ENCODE measurements at regions not wholly inside any gene's neighbourhood (a gene's known extent, or its start where the extent isn't known, plus 50 kb on each side); places are given as distances from the start of the nearest gene placed in this dataset.

DNA sequence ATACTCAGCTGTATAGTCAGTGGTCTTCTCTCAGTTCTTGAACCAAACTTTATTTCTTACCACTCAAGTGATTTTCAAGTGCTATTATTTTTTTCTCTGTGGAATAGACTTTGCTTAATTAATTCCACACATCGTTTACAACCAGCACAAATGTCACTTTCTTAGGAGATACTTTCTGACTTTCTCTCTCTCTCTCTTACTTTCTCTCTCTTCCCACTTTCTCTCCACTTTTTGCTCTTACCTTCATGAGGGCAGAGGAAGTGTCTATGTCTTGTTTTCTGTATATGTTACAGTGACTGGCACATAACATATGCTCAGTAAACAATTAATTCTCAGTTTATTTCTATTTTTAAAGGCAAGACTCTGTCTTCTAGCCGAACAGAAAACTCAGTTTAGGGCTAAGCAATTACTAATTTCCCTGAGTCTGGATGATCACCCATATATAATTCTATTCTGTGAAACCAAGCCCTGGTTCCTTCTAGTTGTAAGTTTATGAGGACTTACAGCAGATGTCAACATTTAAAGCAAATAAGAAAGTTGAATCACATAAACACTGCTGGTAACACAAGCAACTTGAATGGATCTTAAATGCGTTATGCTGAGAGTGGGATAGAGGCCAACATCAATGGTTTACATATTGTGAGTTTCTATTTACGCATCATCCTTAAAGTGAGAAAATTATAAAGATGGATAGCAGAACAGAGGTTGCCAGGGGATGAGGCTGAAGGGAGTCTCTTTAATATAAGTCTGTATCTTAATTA lies 791.4 kb downstream of the MTRR start:
- Histone ChIP-seq H3K4me3 (no peak overlapping the region), H3K27ac (no peak overlapping the region), H3K36me3 (ENCODE audit: low read depth, missing control alignments) (no peaks in the 10 kb centered on the region), H3K9me3 (no peaks in the 10 kb centered on the region), H3K27me3 (no peaks in the 10 kb centered on the region), H3K4me1 (no peaks in the 10 kb centered on the region)
- WGBS, 2 donors: 84 to 91% methylated on average over 4 of the region's 4 CpGs
- intact Hi-C loops (cut with DNase I; ENCODE audit: low total_unique reads): no loop called here
- no peak for DNase-seq
- TF ChIP-seq, protein P1, sequence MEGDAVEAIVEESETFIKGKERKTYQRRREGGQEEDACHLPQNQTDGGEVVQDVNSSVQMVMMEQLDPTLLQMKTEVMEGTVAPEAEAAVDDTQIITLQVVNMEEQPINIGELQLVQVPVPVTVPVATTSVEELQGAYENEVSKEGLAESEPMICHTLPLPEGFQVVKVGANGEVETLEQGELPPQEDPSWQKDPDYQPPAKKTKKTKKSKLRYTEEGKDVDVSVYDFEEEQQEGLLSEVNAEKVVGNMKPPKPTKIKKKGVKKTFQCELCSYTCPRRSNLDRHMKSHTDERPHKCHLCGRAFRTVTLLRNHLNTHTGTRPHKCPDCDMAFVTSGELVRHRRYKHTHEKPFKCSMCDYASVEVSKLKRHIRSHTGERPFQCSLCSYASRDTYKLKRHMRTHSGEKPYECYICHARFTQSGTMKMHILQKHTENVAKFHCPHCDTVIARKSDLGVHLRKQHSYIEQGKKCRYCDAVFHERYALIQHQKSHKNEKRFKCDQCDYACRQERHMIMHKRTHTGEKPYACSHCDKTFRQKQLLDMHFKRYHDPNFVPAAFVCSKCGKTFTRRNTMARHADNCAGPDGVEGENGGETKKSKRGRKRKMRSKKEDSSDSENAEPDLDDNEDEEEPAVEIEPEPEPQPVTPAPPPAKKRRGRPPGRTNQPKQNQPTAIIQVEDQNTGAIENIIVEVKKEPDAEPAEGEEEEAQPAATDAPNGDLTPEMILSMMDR (IDR thresholded peaks at IDR 0.05): no peak
- no peak for TF ChIP-seq POLR2A (IDR thresholded peaks at IDR 0.05)

DNA sequence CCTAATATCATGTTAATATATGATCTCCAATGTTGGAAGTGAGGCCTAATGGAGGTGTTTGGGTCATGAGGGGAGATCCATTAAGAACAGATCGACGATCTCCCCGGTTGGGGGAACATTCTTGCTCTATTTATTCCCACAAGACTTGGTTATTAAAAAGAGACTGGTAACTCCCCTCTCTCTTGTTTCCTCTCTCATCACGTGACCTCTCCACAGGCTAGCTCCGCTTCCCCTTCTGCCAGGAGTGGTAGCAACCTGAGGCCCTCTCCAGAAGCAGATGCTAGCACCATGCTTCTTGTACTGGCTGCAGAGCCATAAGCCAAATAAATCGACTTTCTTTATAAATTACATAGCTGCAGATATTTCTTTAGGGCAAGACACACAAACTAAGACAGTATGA lies 794.4 kb downstream of the MTRR start:
- TF ChIP-seq, protein P1 (IDR thresholded peaks at IDR 0.05): no peak
- no peak for TF ChIP-seq POLR2A (IDR thresholded peaks at IDR 0.05)
- no peaks in the 10 kb centered on the region for H3K36me3 ChIP-seq (ENCODE audit: low read depth, missing control alignments)
- intact Hi-C loops (cut with DNase I; ENCODE audit: low total_unique reads): no loop called here
- H3K27ac ChIP-seq: no peak overlapping the region
- H3K9me3 ChIP-seq: no peaks in the 10 kb centered on the region
- no peak overlapping the region for H3K4me3 ChIP-seq
- WGBS, 2 donors: 86 to 91% methylated on average over 6 of the region's 6 CpGs
- no peak for DNase-seq
- no peaks in the 10 kb centered on the region for H3K4me1 ChIP-seq
- no peaks in the 10 kb centered on the region for H3K27me3 ChIP-seq

DNA sequence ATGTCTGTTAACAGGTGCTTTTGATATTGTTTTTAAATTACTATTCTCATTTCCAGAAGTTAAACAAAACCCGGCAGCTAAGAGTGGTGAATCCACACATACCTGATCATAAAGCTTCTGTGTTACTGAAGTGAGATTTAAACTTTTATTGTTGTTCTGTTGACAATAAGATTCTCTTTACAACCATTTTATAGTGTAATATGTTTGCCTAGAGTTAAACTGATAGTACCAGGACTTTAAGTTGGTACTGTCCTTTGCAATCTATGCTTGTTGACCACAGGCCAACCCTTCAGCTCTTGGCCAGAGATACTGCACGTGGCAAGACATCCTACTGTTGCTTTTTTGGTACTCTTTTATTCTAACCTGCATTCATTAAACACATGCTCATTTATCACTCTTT lies 806.2 kb downstream of the MTRR start:
- DNase-seq: no peak
- WGBS, 2 donors: 60 to 81% methylated on average over 2 of the region's 2 CpGs
- intact Hi-C loops (cut with DNase I; ENCODE audit: low total_unique reads): no loop called here

DNA sequence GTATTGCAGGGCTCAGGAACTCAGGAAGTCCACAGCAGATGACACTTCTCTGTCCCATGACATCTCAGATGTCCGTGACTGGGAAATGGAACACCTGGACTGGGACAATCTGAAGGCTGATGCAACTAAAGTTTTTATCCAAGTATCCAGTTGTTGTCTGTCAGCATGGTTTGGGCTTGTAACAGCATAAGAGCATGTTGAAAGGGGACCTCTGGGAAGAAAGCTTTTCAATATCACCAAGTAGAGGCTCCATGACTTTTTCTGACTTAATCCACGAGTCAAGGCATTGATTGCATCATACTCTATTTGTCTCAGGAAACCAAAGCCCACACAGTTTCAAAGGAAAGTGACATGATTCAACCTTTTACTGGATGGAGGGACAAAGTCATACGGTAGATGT lies 807.7 kb downstream of the MTRR start:
- DNase-seq: no peak
- no peaks in the 10 kb centered on the region for H3K27me3 ChIP-seq
- H3K4me1 ChIP-seq: no peaks in the 10 kb centered on the region
- TF ChIP-seq, protein P1 (IDR thresholded peaks at IDR 0.05): no peak
- TF ChIP-seq POLR2A (IDR thresholded peaks at IDR 0.05): no peak
- H3K4me3 ChIP-seq: no peak overlapping the region
- no peak overlapping the region for H3K27ac ChIP-seq
- no peaks in the 10 kb centered on the region for H3K9me3 ChIP-seq
- intact Hi-C loops (cut with DNase I; ENCODE audit: low total_unique reads): no loop called here
- 73 to 75% methylated on average over 3 of the region's 3 CpGs for WGBS, 2 donors
- H3K36me3 ChIP-seq (ENCODE audit: low read depth, missing control alignments): no peaks in the 10 kb centered on the region

More for the DNA sequence above, 806.2 kb downstream of the MTRR start:
- no peak overlapping the region for H3K4me3 ChIP-seq
- H3K27ac ChIP-seq: no peak overlapping the region
- no peaks in the 10 kb centered on the region for H3K4me1 ChIP-seq
- H3K27me3 ChIP-seq: no peaks in the 10 kb centered on the region
- no peak for TF ChIP-seq POLR2A (IDR thresholded peaks at IDR 0.05)
- TF ChIP-seq, protein P1 (IDR thresholded peaks at IDR 0.05): no peak
- H3K9me3 ChIP-seq: no peaks in the 10 kb centered on the region
- no peaks in the 10 kb centered on the region for H3K36me3 ChIP-seq (ENCODE audit: low read depth, missing control alignments)

DNA sequence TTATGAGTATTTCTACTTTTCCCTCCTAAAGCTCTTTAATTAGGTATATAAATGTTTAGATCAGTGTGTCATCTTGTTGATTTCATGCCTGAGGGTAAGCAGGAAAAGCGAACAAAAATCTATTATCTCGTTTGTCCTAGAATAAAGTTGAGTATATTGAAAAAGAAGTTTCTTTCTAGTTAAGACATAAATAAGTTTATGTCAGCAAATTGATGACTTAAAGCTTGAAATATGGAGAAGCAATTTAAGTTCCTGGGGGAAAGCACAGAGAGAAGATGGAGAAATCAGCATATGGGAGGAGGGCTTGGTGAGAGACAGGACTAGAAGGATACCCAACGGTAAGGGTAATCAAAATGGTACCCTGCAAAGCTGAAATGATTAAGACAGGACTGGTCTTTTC lies 813.4 kb downstream of the MTRR start:
- intact Hi-C loops (cut with DNase I; ENCODE audit: low total_unique reads): no loop called here
- no peak for DNase-seq
- WGBS, 2 donors: 84 to 85% methylated on average over 3 of the region's 3 CpGs
- H3K4me3 ChIP-seq: no peak overlapping the region
- TF ChIP-seq, protein P1 (IDR thresholded peaks at IDR 0.05): no peak
- TF ChIP-seq POLR2A (IDR thresholded peaks at IDR 0.05): no peak
- no peaks in the 10 kb centered on the region for H3K9me3 ChIP-seq
- no peak overlapping the region for H3K27ac ChIP-seq
- no peaks in the 10 kb centered on the region for H3K36me3 ChIP-seq (ENCODE audit: low read depth, missing control alignments)
- no peaks in the 10 kb centered on the region for H3K27me3 ChIP-seq
- H3K4me1 ChIP-seq: no peaks in the 10 kb centered on the region
